ENCODE measurements at regions not wholly inside any gene's neighbourhood (a gene's known extent, or its start where the extent isn't known, plus 50 kb on each side); places are given as distances from the start of the nearest gene placed in this dataset.

DNA sequence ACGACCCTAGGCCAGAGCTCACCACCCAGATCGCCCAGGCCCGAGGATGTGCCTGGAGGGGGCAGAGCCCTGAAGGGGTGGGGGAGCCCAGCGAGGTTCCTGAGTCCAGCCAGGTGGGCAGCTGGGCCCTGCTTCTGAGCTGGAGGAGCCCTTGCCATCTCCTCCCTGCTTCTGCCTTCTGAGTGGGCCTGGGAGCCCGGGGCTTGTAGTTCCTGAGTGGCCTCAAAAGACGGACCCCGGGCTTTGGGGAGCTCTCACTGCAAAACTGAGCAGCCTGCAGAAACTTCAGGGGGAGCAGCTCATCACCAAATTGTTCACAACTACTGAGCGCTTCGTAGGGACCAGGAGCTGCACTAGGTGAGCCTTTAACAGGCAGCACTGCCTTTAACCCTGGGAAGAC lies 112.1 kb downstream of the NCOR2 start:
- TF ChIP-seq, protein P1, sequence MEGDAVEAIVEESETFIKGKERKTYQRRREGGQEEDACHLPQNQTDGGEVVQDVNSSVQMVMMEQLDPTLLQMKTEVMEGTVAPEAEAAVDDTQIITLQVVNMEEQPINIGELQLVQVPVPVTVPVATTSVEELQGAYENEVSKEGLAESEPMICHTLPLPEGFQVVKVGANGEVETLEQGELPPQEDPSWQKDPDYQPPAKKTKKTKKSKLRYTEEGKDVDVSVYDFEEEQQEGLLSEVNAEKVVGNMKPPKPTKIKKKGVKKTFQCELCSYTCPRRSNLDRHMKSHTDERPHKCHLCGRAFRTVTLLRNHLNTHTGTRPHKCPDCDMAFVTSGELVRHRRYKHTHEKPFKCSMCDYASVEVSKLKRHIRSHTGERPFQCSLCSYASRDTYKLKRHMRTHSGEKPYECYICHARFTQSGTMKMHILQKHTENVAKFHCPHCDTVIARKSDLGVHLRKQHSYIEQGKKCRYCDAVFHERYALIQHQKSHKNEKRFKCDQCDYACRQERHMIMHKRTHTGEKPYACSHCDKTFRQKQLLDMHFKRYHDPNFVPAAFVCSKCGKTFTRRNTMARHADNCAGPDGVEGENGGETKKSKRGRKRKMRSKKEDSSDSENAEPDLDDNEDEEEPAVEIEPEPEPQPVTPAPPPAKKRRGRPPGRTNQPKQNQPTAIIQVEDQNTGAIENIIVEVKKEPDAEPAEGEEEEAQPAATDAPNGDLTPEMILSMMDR (IDR thresholded peaks at IDR 0.05; ENCODE audit: borderline replicate concordance, insufficient read depth, low read depth, low read length), result no peak
- no peak overlapping the region for H3K4me3 ChIP-seq (ENCODE audit: low read depth, low read length)

DNA sequence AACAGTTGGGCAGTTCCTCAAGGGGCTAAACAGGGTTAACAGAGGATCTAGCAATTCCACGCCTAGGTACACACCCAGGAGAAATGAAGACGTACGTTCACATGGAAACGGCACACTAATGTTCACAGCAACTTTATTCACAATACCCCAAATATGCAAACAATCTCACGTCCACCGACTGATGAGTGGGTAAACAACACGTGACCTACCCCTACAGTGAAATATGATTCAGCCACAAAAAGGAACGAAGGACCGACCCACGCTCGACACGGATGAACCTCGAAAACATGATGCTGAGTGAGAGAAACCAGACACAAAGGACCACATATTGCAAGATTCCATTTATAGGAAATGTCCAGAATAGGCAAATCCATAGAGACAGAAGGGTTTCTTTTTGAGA lies 112.7 kb downstream of the NCOR2 start:
- no peak overlapping the region for H3K4me3 ChIP-seq (ENCODE audit: low read depth, low read length)
- TF ChIP-seq, protein P1 (IDR thresholded peaks at IDR 0.05; ENCODE audit: borderline replicate concordance, insufficient read depth, low read depth, low read length), result no peak

DNA sequence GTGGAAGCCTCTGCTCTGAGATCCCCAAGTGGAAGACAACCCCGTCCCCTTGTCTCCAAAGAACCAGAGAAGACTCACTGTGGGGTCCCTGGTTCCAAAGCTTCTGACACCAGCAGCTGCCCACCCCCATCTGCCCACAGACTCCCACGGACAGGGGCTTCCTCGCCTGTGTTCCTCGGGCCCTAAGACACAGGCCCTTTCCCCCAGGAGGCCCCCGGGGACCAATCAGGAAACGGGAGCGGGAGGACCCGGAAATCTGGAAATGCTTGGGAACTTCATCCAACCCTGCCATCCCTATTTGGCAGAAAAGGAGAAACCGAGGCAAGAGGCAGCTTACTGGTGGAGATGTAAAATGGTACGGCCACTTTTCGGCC lies 113.1 kb downstream of the NCOR2 start:
- TF ChIP-seq, protein P1 (IDR thresholded peaks at IDR 0.05; ENCODE audit: borderline replicate concordance, insufficient read depth, low read depth, low read length), result no peak
- peak overlapping the region; percentile 10 for H3K4me3 ChIP-seq (ENCODE audit: low read depth, low read length)

DNA sequence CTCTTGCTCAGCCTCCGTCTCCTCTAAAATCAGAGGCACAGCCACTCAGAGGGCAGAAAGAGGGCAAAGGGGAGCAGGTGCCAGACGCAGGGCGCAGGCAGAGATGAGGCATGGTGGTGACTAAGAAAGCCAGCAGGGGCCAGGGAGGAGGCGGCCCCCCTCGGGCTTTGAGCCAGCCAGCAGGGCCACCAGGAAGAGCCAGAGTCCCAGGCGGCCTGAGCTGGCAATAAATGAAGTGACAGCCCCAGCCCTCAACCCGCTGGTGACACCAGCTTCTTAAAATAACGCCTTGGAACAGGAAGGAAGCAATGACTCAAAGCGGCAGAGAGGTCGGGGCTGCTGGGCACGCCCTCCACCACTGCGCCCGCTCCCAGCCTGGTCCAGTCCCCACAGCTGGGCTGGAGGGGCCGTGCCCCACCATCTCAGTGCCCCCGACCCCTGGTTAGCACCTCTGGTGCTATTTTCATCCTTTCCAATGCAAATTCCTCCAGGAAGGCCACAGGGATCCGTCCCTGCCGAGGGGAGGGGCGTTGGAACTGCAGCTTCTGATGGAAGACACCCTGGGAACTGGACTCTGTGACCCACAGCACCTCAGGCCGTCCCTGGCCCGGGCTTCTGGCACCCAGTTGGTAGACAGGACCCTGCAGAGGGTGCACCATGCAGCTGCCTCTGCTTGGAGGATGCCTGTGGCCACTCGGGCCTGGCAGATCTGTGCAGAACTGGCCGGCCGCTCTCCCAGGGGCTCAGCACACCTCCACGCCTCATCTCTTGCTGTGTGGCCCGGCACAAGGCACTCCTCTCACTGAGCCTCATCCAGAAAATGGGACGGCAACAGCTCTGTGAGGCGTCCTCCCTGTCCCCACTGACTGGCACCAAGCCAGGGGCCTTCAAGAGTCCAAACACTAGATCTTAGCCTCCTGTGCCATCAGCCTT lies 113.7 kb downstream of the NCOR2 start:
- H3K4me3 ChIP-seq (ENCODE audit: low read depth, low read length), result peak overlapping the region; percentile 41

DNA sequence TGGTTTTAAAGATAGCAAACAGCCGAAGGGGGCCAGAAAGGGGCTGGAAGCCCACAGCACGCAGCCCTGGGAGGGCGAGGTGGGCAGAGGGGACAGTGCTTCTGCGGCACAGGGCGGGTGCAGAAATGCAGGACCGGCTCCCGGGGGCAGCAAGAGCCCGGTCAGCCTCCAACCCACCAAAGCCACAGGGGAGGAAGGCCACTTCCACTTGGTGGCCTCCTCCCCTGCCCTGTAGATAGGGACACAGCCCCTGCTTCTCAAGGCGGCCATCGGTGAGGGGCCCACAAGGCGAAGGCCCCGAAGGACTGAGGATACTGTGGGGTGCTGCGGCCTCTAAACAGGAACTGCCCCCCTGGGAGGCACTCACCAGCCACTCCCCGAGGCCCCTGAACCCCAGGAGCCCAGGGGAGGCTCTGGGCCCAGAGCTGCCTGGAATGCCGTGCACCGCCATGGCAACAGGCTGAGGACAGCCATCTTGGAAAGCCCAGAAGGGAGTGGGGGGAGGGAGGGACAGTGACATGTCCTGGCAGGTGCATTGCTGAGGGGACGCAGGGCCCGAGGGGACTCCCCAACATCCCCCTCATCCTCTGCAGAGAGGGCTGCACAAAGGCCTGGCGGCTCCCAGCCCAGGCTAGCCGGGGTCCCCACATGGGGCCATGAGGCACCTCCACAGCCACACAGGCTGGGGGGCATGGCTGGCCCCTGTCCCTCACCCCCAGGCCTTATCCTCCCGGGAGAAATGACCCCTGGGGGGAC lies 114.7 kb downstream of the NCOR2 start:
- H3K4me3 ChIP-seq (ENCODE audit: low read depth, low read length), result peak overlapping the region; percentile 41
- TF ChIP-seq, protein P1 (IDR thresholded peaks at IDR 0.05; ENCODE audit: borderline replicate concordance, insufficient read depth, low read depth, low read length), result no peak

More for the DNA sequence above, 113.7 kb downstream of the NCOR2 start:
- TF ChIP-seq, protein P1 (IDR thresholded peaks at IDR 0.05; ENCODE audit: borderline replicate concordance, insufficient read depth, low read depth, low read length), result no peak

DNA sequence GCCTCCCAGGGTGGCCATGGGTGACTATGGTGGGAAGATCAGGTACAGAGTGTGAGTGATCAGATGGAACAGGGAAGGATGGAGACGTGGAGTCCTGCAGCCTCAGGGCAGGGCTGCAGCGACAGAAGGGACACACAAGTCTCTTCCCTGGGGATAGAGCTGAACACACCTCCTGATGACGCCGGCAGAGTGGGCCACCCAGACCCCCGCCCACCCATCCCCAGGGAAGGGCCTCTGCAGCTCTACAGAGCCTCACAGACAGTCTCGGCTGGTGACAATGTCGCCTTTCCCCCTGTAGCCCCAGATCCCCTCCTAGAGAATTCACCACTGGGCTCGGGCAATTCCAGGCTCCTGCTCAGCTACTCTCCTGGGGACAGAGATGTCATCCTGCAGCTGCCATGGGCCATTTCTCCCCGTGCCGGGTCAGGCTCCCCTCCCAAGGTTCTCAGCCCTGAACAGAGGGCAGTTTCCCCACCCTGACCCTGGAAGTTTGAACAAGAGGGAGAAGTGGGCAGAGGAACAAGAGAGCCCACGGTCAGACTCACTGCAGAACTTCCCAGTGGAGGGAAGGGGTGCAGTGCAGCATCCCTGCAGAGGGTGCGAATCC lies 115.7 kb downstream of the NCOR2 start:
- H3K4me3 ChIP-seq (ENCODE audit: low read depth, low read length), result no peak overlapping the region
- TF ChIP-seq, protein P1 (IDR thresholded peaks at IDR 0.05; ENCODE audit: borderline replicate concordance, insufficient read depth, low read depth, low read length), result no peak

Measured in GM12875 (cell line).